ENCODE measurements at regions not wholly inside any gene's neighbourhood (a gene's known extent, or its start where the extent isn't known, plus 50 kb on each side); places are given as distances from the start of the nearest gene placed in this dataset.
"Not testable (repeated sequence)": the region's sequence is repeated elsewhere in the genome, so short reads cannot be mapped to it uniquely, and the experiment has no call there.

- TF ChIP-seq FOXP2 (optimal IDR thresholded peaks at IDR 0.05; ENCODE audit: control extremely low read depth, extremely low read length, insufficient read depth) (no peak), POLR2AphosphoS5 (IDR thresholded peaks at IDR 0.05; ENCODE audit: borderline replicate concordance, low read depth, low read length) (no peak), EZH2 (IDR thresholded peaks at IDR 0.05) (no peak)
- Histone ChIP-seq H3K4me3 (no peak overlapping the region), H3K36me3 (ENCODE audit: insufficient read depth, low read length) (no peaks in the 10 kb centered on the region), H3K27ac (no peak overlapping the region), H3K9me3 (ENCODE audit: low read depth, low read length) (no peaks in the 10 kb centered on the region), H3K9ac (ENCODE audit: insufficient read length) (no peak overlapping the region)
- no peak for DNase-seq (ENCODE audit: low read depth, low spot score)
Measured at GRCh38 chr6:168935628-168936010, 318.0 kb downstream of the THBS2 start.

GRCh38 chr6:168934660-168935627 lies 318.7 kb downstream of the THBS2 start:
- H3K4me3 ChIP-seq: no peak overlapping the region

GRCh38 chr6:168932171-168932570 lies 321.5 kb downstream of the THBS2 start:
- H3K9me3 ChIP-seq (ENCODE audit: low read depth, low read length); DNase-seq (ENCODE audit: low read depth, low spot score); H3K36me3 ChIP-seq (ENCODE audit: insufficient read depth, low read length); H3K4me3 ChIP-seq; H3K9ac ChIP-seq (ENCODE audit: insufficient read length); H3K27ac ChIP-seq: not testable (repeated sequence)

More at GRCh38 chr6:168934660-168935627, 318.7 kb downstream of the THBS2 start:
- TF ChIP-seq FOXP2 (optimal IDR thresholded peaks at IDR 0.05; ENCODE audit: control extremely low read depth, extremely low read length, insufficient read depth): no peak
- no peak for TF ChIP-seq EZH2 (IDR thresholded peaks at IDR 0.05)
- TF ChIP-seq POLR2AphosphoS5 (IDR thresholded peaks at IDR 0.05; ENCODE audit: borderline replicate concordance, low read depth, low read length): no peak
- Histone ChIP-seq H3K27ac (no peak overlapping the region), H3K9me3 (ENCODE audit: low read depth, low read length) (no peaks in the 10 kb centered on the region), H3K9ac (ENCODE audit: insufficient read length) (no peak overlapping the region), H3K36me3 (ENCODE audit: insufficient read depth, low read length) (no peaks in the 10 kb centered on the region)
- no peak for DNase-seq (ENCODE audit: low read depth, low spot score)

- not testable (repeated sequence) for H3K4me3 ChIP-seq; H3K9me3 ChIP-seq (ENCODE audit: low read depth, low read length); H3K9ac ChIP-seq (ENCODE audit: insufficient read length); H3K27ac ChIP-seq; DNase-seq (ENCODE audit: low read depth, low spot score); H3K36me3 ChIP-seq (ENCODE audit: insufficient read depth, low read length)
Measured at GRCh38 chr6:168931072-168931471, 322.6 kb downstream of the THBS2 start.

GRCh38 chr6:168929871-168930450 lies 323.7 kb downstream of the THBS2 start:
- TF ChIP-seq EZH2 (IDR thresholded peaks at IDR 0.05) (no peak), FOXP2 (optimal IDR thresholded peaks at IDR 0.05; ENCODE audit: control extremely low read depth, extremely low read length, insufficient read depth) (no peak), POLR2AphosphoS5 (IDR thresholded peaks at IDR 0.05; ENCODE audit: borderline replicate concordance, low read depth, low read length) (no peak)

GRCh38 chr6:168928012-168928411 lies 325.6 kb downstream of the THBS2 start:
- no peak for DNase-seq (ENCODE audit: low read depth, low spot score)
- H3K36me3 ChIP-seq (ENCODE audit: insufficient read depth, low read length): no peaks in the 10 kb centered on the region
- no peak overlapping the region for H3K4me3 ChIP-seq
- TF ChIP-seq FOXP2 (optimal IDR thresholded peaks at IDR 0.05; ENCODE audit: control extremely low read depth, extremely low read length, insufficient read depth): no peak
- TF ChIP-seq EZH2 (IDR thresholded peaks at IDR 0.05): no peak
- TF ChIP-seq POLR2AphosphoS5 (IDR thresholded peaks at IDR 0.05; ENCODE audit: borderline replicate concordance, low read depth, low read length): no peak
- no peak overlapping the region for H3K9ac ChIP-seq (ENCODE audit: insufficient read length)
- no peak overlapping the region for H3K27ac ChIP-seq
- no peaks in the 10 kb centered on the region for H3K9me3 ChIP-seq (ENCODE audit: low read depth, low read length)

More at GRCh38 chr6:168929871-168930450, 323.7 kb downstream of the THBS2 start:
- Histone ChIP-seq H3K4me3 (no peak overlapping the region), H3K36me3 (ENCODE audit: insufficient read depth, low read length) (no peaks in the 10 kb centered on the region), H3K9me3 (ENCODE audit: low read depth, low read length) (no peaks in the 10 kb centered on the region), H3K27ac (no peak overlapping the region), H3K9ac (ENCODE audit: insufficient read length) (no peak overlapping the region)
- no peak for DNase-seq (ENCODE audit: low read depth, low spot score)

GRCh38 chr6:168927026-168927425 lies 326.6 kb downstream of the THBS2 start:
- Histone ChIP-seq H3K9me3 (ENCODE audit: low read depth, low read length) (no peaks in the 10 kb centered on the region), H3K27ac (no peak overlapping the region), H3K36me3 (ENCODE audit: insufficient read depth, low read length) (no peaks in the 10 kb centered on the region), H3K9ac (ENCODE audit: insufficient read length) (no peak overlapping the region), H3K4me3 (no peak overlapping the region)
- TF ChIP-seq EZH2 (IDR thresholded peaks at IDR 0.05) (no peak), POLR2AphosphoS5 (IDR thresholded peaks at IDR 0.05; ENCODE audit: borderline replicate concordance, low read depth, low read length) (no peak), FOXP2 (optimal IDR thresholded peaks at IDR 0.05; ENCODE audit: control extremely low read depth, extremely low read length, insufficient read depth) (no peak)
- no peak for DNase-seq (ENCODE audit: low read depth, low spot score)

- H3K27ac ChIP-seq: no peak overlapping the region
- no peak overlapping the region for H3K4me3 ChIP-seq
- DNase-seq (ENCODE audit: low read depth, low spot score): no peak
- H3K36me3 ChIP-seq (ENCODE audit: insufficient read depth, low read length): no peaks in the 10 kb centered on the region
- no peak for TF ChIP-seq FOXP2 (optimal IDR thresholded peaks at IDR 0.05; ENCODE audit: control extremely low read depth, extremely low read length, insufficient read depth)
- no peak for TF ChIP-seq EZH2 (IDR thresholded peaks at IDR 0.05)
- no peak for TF ChIP-seq POLR2AphosphoS5 (IDR thresholded peaks at IDR 0.05; ENCODE audit: borderline replicate concordance, low read depth, low read length)
- H3K9ac ChIP-seq (ENCODE audit: insufficient read length): no peak overlapping the region
- H3K9me3 ChIP-seq (ENCODE audit: low read depth, low read length): no peaks in the 10 kb centered on the region
Measured at GRCh38 chr6:168926306-168926705, 327.3 kb downstream of the THBS2 start.
